ENCODE measurements at regions not wholly inside any gene's neighbourhood (a gene's known extent, or its start where the extent isn't known, plus 50 kb on each side); places are given as distances from the start of the nearest gene placed in this dataset.

DNA sequence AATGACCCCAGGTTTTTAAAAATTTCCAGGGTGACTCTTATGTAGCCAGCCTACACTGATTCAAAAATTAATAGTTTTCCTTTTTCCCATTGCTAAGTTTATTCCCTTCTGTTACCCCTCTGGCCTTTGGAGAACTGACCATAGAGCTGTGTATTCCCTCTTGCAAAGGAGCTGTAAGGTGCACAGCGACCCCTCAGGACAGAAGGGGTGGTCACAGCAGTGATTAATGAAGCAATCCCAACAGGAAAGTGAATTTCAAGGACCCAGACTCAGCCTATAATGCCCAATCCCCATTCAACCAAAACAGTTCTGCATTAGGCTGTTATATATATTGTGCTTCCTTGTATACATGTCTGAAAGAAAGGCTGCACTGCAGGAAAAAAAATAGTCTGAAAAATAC is 147.1 kb downstream of the WT1 start:
- no peak for TF ChIP-seq ZFX (IDR thresholded peaks at IDR 0.05)
- TF ChIP-seq, protein P1, sequence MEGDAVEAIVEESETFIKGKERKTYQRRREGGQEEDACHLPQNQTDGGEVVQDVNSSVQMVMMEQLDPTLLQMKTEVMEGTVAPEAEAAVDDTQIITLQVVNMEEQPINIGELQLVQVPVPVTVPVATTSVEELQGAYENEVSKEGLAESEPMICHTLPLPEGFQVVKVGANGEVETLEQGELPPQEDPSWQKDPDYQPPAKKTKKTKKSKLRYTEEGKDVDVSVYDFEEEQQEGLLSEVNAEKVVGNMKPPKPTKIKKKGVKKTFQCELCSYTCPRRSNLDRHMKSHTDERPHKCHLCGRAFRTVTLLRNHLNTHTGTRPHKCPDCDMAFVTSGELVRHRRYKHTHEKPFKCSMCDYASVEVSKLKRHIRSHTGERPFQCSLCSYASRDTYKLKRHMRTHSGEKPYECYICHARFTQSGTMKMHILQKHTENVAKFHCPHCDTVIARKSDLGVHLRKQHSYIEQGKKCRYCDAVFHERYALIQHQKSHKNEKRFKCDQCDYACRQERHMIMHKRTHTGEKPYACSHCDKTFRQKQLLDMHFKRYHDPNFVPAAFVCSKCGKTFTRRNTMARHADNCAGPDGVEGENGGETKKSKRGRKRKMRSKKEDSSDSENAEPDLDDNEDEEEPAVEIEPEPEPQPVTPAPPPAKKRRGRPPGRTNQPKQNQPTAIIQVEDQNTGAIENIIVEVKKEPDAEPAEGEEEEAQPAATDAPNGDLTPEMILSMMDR (conservative IDR thresholded peaks at IDR 0.05) = peak; percentile 16; the same call in 1 of the 2 replicates
- H3K27ac ChIP-seq = no peak overlapping the region

DNA sequence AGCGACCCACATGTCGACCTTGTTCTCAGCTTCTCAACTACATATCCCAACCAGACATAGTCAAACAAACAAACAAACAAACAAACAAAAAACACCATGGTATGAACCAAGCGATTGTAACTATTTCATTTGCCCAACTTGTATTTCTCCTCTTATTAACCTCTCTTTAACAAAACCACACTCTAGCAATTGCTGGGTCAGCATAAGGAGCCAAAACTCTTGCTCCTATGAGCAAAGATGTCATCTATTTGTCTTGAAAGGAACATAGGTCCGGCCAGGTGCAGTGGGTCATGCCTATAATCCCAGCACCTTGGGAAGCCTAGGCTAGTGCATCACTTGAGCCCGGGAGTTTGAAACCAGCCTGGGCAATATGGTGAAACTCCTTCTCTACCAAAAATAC is 145.6 kb downstream of the WT1 start:
- TF ChIP-seq, protein P1 (conservative IDR thresholded peaks at IDR 0.05) = no peak
- TF ChIP-seq ZFX (IDR thresholded peaks at IDR 0.05) = no peak
- H3K27ac ChIP-seq = no peak overlapping the region

DNA sequence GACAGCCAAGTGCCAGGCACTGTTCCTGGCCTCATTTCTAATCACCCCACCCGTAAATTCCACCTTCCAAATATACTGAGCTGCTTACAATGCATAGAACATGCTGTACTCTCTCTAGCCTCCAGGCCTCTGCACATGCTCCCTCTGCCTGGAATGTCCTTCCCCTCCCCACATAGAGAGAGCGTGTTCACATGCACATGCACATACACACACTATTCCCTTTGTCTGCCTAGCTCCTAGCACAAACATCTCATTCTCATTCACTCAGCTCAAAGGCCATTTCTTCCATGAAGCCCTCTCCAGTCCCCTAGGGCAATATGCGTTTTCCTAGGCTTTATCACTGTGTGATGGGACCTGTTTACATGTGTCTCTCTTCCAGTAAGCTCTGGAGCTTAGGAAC is 144.6 kb downstream of the WT1 start:
- no peak overlapping the region for H3K27ac ChIP-seq
- no peak for TF ChIP-seq ZFX (IDR thresholded peaks at IDR 0.05)
- TF ChIP-seq, protein P1 (conservative IDR thresholded peaks at IDR 0.05) = no peak

DNA sequence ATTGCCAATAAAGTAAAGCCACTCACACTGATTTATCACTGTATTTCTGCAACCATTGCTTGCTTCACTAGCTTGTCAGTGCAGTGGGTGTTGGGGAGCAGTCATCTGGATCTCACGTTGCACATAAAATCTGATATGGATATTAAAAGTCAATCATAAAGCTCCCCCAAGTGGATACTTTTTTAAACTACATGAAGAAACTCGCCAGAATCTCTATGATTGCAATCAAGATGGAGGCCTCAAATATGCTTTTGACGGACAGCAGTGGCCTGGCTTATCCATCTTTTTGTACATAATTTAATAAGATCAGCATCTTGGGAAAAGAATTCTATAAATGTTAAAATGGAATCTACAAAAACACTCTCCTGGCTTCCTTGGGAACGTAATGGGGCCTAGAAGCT is 137.7 kb downstream of the WT1 start:
- TF ChIP-seq, protein P1 (conservative IDR thresholded peaks at IDR 0.05) = peak; percentile 60
- TF ChIP-seq ZFX (IDR thresholded peaks at IDR 0.05) = no peak
- H3K27ac ChIP-seq = no peak overlapping the region

DNA sequence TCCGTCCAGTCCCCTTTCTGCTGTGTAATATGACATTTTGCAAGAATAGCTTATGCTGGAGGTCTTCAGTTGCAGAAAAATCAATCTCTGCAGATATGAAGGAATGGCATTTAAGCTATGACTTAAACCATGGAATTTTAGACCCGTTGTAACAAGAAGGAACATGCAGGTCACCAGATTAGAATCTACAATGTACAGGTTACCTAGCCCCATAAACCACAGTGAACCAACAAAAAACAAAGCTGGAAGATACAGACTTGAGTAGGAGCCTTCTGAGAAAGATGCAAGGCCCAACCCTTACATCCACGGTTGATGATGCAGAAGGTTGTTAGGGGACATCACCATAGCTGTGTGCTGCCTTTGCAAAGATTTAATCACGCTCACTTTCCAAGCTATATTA is 132.5 kb downstream of the WT1 start:
- no peak overlapping the region for H3K27ac ChIP-seq
- no peak for TF ChIP-seq ZFX (IDR thresholded peaks at IDR 0.05)
- TF ChIP-seq, protein P1 (conservative IDR thresholded peaks at IDR 0.05) = no peak

DNA sequence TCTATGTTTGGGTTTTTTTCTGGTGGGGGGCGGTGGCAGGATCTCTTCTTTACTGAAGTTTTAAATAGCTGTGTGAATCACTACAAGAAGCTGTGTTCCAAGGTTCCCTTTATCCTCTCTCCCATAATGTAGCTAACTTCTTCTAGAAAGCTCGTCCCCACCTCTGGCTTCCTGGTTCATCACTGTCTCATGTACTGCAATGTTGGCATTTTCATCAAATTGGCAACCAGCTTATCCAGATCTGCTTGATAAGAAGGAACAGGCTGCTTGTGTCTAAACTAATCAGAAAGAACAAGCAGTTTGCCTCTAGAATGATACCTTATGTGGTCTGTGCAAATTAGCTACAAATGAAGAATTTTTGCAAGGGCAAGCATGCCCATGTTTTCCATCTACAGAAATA is 130.8 kb downstream of the WT1 start:
- TF ChIP-seq, protein P1 (conservative IDR thresholded peaks at IDR 0.05) = no peak
- TF ChIP-seq ZFX (IDR thresholded peaks at IDR 0.05) = no peak
- H3K27ac ChIP-seq = peak overlapping the region; percentile 45; the same call in 1 of the 2 replicates

DNA sequence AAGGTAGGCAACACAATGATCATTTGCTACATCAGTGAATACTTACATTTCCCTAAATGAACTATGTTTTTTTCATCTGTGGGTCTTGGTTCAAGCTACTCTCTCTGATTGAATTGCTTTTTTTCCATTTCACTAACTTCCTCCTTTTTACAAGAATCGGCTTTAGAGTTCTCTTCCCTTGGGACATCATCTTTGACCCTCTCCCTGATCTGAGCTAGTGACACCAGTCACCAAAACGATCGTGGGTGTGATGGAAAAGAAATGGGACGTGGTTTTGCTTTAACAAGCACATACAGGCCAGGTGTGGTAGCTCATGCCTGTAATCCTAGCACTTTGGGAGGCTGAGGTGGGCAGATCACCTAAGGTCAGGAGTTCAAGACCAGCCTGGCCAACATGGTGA is 129.9 kb downstream of the WT1 start:
- peak overlapping the region; percentile 45; the same call in 1 of the 2 replicates for H3K27ac ChIP-seq
- TF ChIP-seq ZFX (IDR thresholded peaks at IDR 0.05) = no peak
- TF ChIP-seq, protein P1 (conservative IDR thresholded peaks at IDR 0.05) = no peak

Measured in C4-2B (cell line).